K562 (cell line): ENCODE measurements at regions not wholly inside any gene's neighbourhood (a gene's known extent, or its start where the extent isn't known, plus 50 kb on each side); places are given as distances from the start of the nearest gene placed in this dataset.

Experiments used
- MCM3 ChIP-seq: fragments of 450-650 bp; IDR thresholded peaks from 2 replicates; pipeline ENCODE4 v1.6.1; 2016
- RAD21 ChIP-seq, 2 experiments: fragments of 250-450 bp in 1 of 2; fragments of 450-650 bp in 1 of 2; sonication (Bioruptor Pico) in 1 of 2; formaldehyde crosslinking in 1 of 2; IDR thresholded peaks in 1 of 2; conservative IDR thresholded peaks in 1 of 2; 2 replicates each; pipeline versions ENCODE4 v1.4.0 to v1.8.0; 2020 to 2022; ENCODE audit warnings: mild to moderate bottlenecking in 2 of 2, moderate library complexity in 1 of 2
- REST ChIP-seq, 2 experiments: fragments of 450-650 bp; formaldehyde crosslinking in 1 of 2; IDR thresholded peaks; 2 replicates each; pipeline versions ENCODE4 v1.4.0 to v1.6.1; 2014 to 2020; ENCODE audit warnings: mild to moderate bottlenecking in 2 of 2, borderline replicate concordance in 1 of 2, low read depth in 1 of 2
- SIRT6 ChIP-seq: IDR thresholded peaks from one replicate; pipeline ENCODE4 v1.6.1; 2012; ENCODE audit warnings: low read depth, mild to moderate bottlenecking, control low read depth, inconsistent platforms, low read length, moderate library complexity
- SMC3 ChIP-seq: conservative IDR thresholded peaks from 2 replicates; pipeline ENCODE4 v1.6.1; 2011; ENCODE audit warnings: low read depth, low read length, improper control_type of control experiment; ENCODE audit not compliant: insufficient read depth
- TARDBP ChIP-seq: fragments of 450-650 bp; IDR thresholded peaks from 2 replicates; pipeline ENCODE4 v1.6.1; 2016
- ZNF384 ChIP-seq: IDR thresholded peaks from 2 replicates; pipeline ENCODE4 v1.6.1; 2012; ENCODE audit warnings: low read depth, low read length, improper control_type of control experiment
- TF ChIP-seq, protein P1 (sequence below), 3 experiments: IDR thresholded peaks in 2 of 3; conservative IDR thresholded peaks in 1 of 3; 2 replicates each; pipeline ENCODE4 v1.5.1; 2011 to 2012; ENCODE audit warnings: low read length in 3 of 3, mild to moderate bottlenecking in 3 of 3, control low read depth in 2 of 3, improper control_type of control experiment in 1 of 3, inconsistent platforms in 1 of 3, low read depth in 1 of 3, mixed read lengths in 1 of 3, moderate library complexity in 1 of 3; ENCODE audit not compliant: insufficient read depth in 2 of 3
- TF ChIP-seq, protein P2 (sequence below): fragments of 450-650 bp; IDR thresholded peaks from 2 replicates; pipeline ENCODE4 v1.6.1; 2016

- peak; percentile 47; the same call in 1 of the 2 replicates for TF ChIP-seq REST (IDR thresholded peaks at IDR 0.05; ENCODE audit: borderline replicate concordance)
- no peak for TF ChIP-seq REST (CRISPR knock-in tag; IDR thresholded peaks at IDR 0.05; ENCODE audit: low read depth)
- peak; percentile 62 to 76 for TF ChIP-seq RAD21 (CRISPR knock-in tag; conservative IDR thresholded peaks at IDR 0.05 in 1 of 2, IDR thresholded peaks at IDR 0.05 in 1 of 2)
- peak; percentile 43; the same call in 1 of the 2 replicates for TF ChIP-seq SMC3
- TF ChIP-seq, protein P1, sequence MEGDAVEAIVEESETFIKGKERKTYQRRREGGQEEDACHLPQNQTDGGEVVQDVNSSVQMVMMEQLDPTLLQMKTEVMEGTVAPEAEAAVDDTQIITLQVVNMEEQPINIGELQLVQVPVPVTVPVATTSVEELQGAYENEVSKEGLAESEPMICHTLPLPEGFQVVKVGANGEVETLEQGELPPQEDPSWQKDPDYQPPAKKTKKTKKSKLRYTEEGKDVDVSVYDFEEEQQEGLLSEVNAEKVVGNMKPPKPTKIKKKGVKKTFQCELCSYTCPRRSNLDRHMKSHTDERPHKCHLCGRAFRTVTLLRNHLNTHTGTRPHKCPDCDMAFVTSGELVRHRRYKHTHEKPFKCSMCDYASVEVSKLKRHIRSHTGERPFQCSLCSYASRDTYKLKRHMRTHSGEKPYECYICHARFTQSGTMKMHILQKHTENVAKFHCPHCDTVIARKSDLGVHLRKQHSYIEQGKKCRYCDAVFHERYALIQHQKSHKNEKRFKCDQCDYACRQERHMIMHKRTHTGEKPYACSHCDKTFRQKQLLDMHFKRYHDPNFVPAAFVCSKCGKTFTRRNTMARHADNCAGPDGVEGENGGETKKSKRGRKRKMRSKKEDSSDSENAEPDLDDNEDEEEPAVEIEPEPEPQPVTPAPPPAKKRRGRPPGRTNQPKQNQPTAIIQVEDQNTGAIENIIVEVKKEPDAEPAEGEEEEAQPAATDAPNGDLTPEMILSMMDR (IDR thresholded peaks at IDR 0.05 in 2 of 3, conservative IDR thresholded peaks at IDR 0.05 in 1 of 3; ENCODE audit: insufficient read depth in 2 of 3, low read depth in 1 of 3, low read length in 3 of 3): peak; percentile 35 to 65 (median 55); a peak in 5 of 6 replicates
- TF ChIP-seq, protein P2, sequence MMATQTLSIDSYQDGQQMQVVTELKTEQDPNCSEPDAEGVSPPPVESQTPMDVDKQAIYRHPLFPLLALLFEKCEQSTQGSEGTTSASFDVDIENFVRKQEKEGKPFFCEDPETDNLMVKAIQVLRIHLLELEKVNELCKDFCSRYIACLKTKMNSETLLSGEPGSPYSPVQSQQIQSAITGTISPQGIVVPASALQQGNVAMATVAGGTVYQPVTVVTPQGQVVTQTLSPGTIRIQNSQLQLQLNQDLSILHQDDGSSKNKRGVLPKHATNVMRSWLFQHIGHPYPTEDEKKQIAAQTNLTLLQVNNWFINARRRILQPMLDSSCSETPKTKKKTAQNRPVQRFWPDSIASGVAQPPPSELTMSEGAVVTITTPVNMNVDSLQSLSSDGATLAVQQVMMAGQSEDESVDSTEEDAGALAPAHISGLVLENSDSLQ: no peak
- TF ChIP-seq SIRT6: no peak
- no peak for TF ChIP-seq MCM3
- no peak for TF ChIP-seq TARDBP
- peak; percentile 73 for TF ChIP-seq ZNF384
These were observed 218.2 kb downstream of the IDS start (continued) for GRCh38 chrX:149286940-149287349.
